ENCODE measurements at regions not wholly inside any gene's neighbourhood (a gene's known extent, or its start where the extent isn't known, plus 50 kb on each side); places are given as distances from the start of the nearest gene placed in this dataset.

GRCh38 chr2:173754165-173754564 is 211.0 kb downstream of the SP3 start:
- Histone ChIP-seq H3K9me3 (ENCODE audit: insufficient read depth, low read depth, low read length) (no peaks in the 10 kb centered on the region), H3K4me3 (ENCODE audit: low read length, poor library complexity, severe bottlenecking) (no peak overlapping the region)
- TF ChIP-seq CTCF (conservative IDR thresholded peaks at IDR 0.05; ENCODE audit: low read length), result no peak
- TF ChIP-seq EZH2phosphoT487 (IDR thresholded peaks at IDR 0.05; ENCODE audit: borderline replicate concordance), result no peak

GRCh38 chr2:173754837-173755236 is 210.3 kb downstream of the SP3 start:
- no peaks in the 10 kb centered on the region for H3K36me3 ChIP-seq (ENCODE audit: insufficient read depth, low read length)
- H2AFZ ChIP-seq (ENCODE audit: low read length), result no peak overlapping the region
- no peaks in the 10 kb centered on the region for H3K27me3 ChIP-seq (ENCODE audit: insufficient read depth, low read length, poor library complexity, severe bottlenecking)
- TF ChIP-seq CTCF (conservative IDR thresholded peaks at IDR 0.05; ENCODE audit: low read length) (no peak), EZH2phosphoT487 (IDR thresholded peaks at IDR 0.05; ENCODE audit: borderline replicate concordance) (no peak)
- H3K9me3 ChIP-seq (ENCODE audit: insufficient read depth, low read depth, low read length), result no peaks in the 10 kb centered on the region
- no peaks in the 10 kb centered on the region for H3F3A ChIP-seq (ENCODE audit: low read depth)
- H3K9ac ChIP-seq (ENCODE audit: low read depth, low read length, poor library complexity, severe bottlenecking), result no peak overlapping the region
- no peak overlapping the region for H3K4me2 ChIP-seq (ENCODE audit: low read depth, low read length, poor library complexity, severe bottlenecking)
- no peaks in the 10 kb centered on the region for H3K79me2 ChIP-seq (ENCODE audit: insufficient read depth, low read length)
- H3K4me3 ChIP-seq (ENCODE audit: low read length, poor library complexity, severe bottlenecking), result no peak overlapping the region
- no peaks in the 10 kb centered on the region for H4K20me1 ChIP-seq (ENCODE audit: insufficient read depth, low read length, poor library complexity, severe bottlenecking)
- H3K9me2 ChIP-seq (replicated peaks; ENCODE audit: low read depth, low read length), result no peaks in the 10 kb centered on the region
- H3K4me1 ChIP-seq (ENCODE audit: insufficient read depth, low read length, poor library complexity, severe bottlenecking), result no peaks in the 10 kb centered on the region

More at GRCh38 chr2:173754165-173754564, 211.0 kb downstream of the SP3 start:
- Histone ChIP-seq H3K4me2 (ENCODE audit: low read depth, low read length, poor library complexity, severe bottlenecking) (no peak overlapping the region), H3K79me2 (ENCODE audit: insufficient read depth, low read length) (no peaks in the 10 kb centered on the region), H3K9ac (ENCODE audit: low read depth, low read length, poor library complexity, severe bottlenecking) (no peak overlapping the region), H3K4me1 (ENCODE audit: insufficient read depth, low read length, poor library complexity, severe bottlenecking) (no peaks in the 10 kb centered on the region), H4K20me1 (ENCODE audit: insufficient read depth, low read length, poor library complexity, severe bottlenecking) (no peaks in the 10 kb centered on the region), H3K27me3 (ENCODE audit: insufficient read depth, low read length, poor library complexity, severe bottlenecking) (no peaks in the 10 kb centered on the region), H3F3A (ENCODE audit: low read depth) (no peaks in the 10 kb centered on the region), H2AFZ (ENCODE audit: low read length) (no peak overlapping the region), H3K36me3 (ENCODE audit: insufficient read depth, low read length) (no peaks in the 10 kb centered on the region), H3K9me2 (replicated peaks; ENCODE audit: low read depth, low read length) (no peaks in the 10 kb centered on the region)

GRCh38 chr2:173755798-173756197 is 209.4 kb downstream of the SP3 start:
- TF ChIP-seq CTCF (conservative IDR thresholded peaks at IDR 0.05; ENCODE audit: low read length) (no peak), EZH2phosphoT487 (IDR thresholded peaks at IDR 0.05; ENCODE audit: borderline replicate concordance) (no peak)
- no peak overlapping the region for H3K4me2 ChIP-seq (ENCODE audit: low read depth, low read length, poor library complexity, severe bottlenecking)
- H3K4me3 ChIP-seq (ENCODE audit: low read length, poor library complexity, severe bottlenecking), result no peak overlapping the region
- no peaks in the 10 kb centered on the region for H3F3A ChIP-seq (ENCODE audit: low read depth)
- H3K79me2 ChIP-seq (ENCODE audit: insufficient read depth, low read length), result no peaks in the 10 kb centered on the region
- no peaks in the 10 kb centered on the region for H3K27me3 ChIP-seq (ENCODE audit: insufficient read depth, low read length, poor library complexity, severe bottlenecking)
- H2AFZ ChIP-seq (ENCODE audit: low read length), result no peak overlapping the region
- no peaks in the 10 kb centered on the region for H3K9me2 ChIP-seq (replicated peaks; ENCODE audit: low read depth, low read length)
- no peak overlapping the region for H3K9ac ChIP-seq (ENCODE audit: low read depth, low read length, poor library complexity, severe bottlenecking)
- no peaks in the 10 kb centered on the region for H3K9me3 ChIP-seq (ENCODE audit: insufficient read depth, low read depth, low read length)
- H3K36me3 ChIP-seq (ENCODE audit: insufficient read depth, low read length), result no peaks in the 10 kb centered on the region
- H3K4me1 ChIP-seq (ENCODE audit: insufficient read depth, low read length, poor library complexity, severe bottlenecking), result no peaks in the 10 kb centered on the region
- no peaks in the 10 kb centered on the region for H4K20me1 ChIP-seq (ENCODE audit: insufficient read depth, low read length, poor library complexity, severe bottlenecking)
